ENCODE measurements at regions not wholly inside any gene's neighbourhood (a gene's known extent, or its start where the extent isn't known, plus 50 kb on each side); places are given as distances from the start of the nearest gene placed in this dataset.

DNA sequence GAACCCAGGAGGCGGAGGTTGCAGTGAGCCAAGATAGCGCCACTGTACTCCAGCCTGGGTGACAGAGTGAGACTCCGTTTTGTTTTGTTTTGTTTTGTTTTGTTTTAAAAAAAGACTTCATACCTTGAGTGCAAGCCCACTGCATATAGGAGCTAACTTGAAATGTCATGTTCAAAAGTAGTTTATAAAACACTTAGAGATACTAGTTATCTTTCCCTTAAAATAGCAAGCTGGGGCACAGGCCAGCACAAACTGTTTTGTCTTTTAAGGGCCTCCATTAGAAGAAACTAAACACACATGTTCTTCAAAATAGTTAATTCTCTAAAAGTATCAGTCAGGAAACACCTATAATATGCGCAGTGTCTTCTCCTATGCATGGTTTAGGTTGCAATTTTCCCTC is 505.1 kb upstream of the TMPRSS15 start:
- H3K4me1 ChIP-seq = no peaks in the 10 kb centered on the region
- no peak overlapping the region for H3K27ac ChIP-seq
- 67 to 77% methylated on average over 4 of the region's 4 CpGs for WGBS, 2 donors
- no peak for TF ChIP-seq CTCF (IDR thresholded peaks at IDR 0.05)
- intact Hi-C loops (cut with DNase I) = no loop called here
- H3K9me3 ChIP-seq = peaks cover 0 to 39% (median 5%) of the 10 kb centered on the region in 11 donors
- H3K36me3 ChIP-seq = no peaks in the 10 kb centered on the region
- ATAC-seq (peak in 4 of 8 donors; percentile 25 to 78 (median 66)), DNase-seq (no peak)
- H3K27me3 ChIP-seq = no peaks in the 10 kb centered on the region
- H3K4me3 ChIP-seq = no peak overlapping the region

GRCh38 chr21:18913914-18914313 is 510.3 kb upstream of the TMPRSS15 start:
- TF ChIP-seq CTCF (IDR thresholded peaks at IDR 0.05) = no peak
- peaks cover 0 to 37% (median 5%) of the 10 kb centered on the region in 11 donors for H3K9me3 ChIP-seq
- H3K27me3 ChIP-seq = no peaks in the 10 kb centered on the region
- no peaks in the 10 kb centered on the region for H3K36me3 ChIP-seq
- 79 to 80% methylated on average over 4 of the region's 4 CpGs for whole genome bisulfite sequencing, 2 donors
- ATAC-seq (peak in 2 of 8 donors; percentile 19 to 50), DNase-seq (no peak)
- no peak overlapping the region for H3K4me3 ChIP-seq
- no peaks in the 10 kb centered on the region for H3K4me1 ChIP-seq
- H3K27ac ChIP-seq = no peak overlapping the region
- intact Hi-C loops (cut with DNase I) = no loop called here

DNA sequence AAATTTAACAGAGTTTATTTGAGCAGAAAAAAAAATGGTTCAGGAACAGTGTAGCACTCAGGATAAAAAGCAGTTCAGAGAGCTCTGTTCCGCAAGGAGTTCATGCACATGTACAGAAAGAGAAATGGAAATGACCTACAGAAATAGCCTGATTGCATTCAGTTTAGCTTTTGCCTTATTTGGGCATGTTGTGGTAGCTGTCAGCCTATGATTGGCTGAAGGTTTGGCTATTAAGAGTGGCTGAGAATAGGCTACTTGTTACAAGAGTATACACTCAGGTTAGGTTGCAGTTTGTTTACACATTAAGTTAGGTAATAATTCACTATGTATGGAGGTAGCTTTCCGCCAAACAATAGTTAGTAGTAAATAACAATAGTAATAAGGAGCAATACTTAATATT is 511.0 kb upstream of the TMPRSS15 start:
- no peak for TF ChIP-seq CTCF (IDR thresholded peaks at IDR 0.05)
- peaks cover 0 to 37% (median 5%) of the 10 kb centered on the region in 11 donors for H3K9me3 ChIP-seq
- no peak overlapping the region for H3K27ac ChIP-seq
- intact Hi-C loops (cut with DNase I) = no loop called here
- 91 to 93% methylated on average over 2 of the region's 2 CpGs for WGBS, 2 donors
- H3K36me3 ChIP-seq = no peaks in the 10 kb centered on the region
- H3K4me1 ChIP-seq = no peaks in the 10 kb centered on the region
- no peaks in the 10 kb centered on the region for H3K27me3 ChIP-seq
- no peak overlapping the region for H3K4me3 ChIP-seq
- ATAC-seq (no peak), DNase-seq (no peak)

DNA sequence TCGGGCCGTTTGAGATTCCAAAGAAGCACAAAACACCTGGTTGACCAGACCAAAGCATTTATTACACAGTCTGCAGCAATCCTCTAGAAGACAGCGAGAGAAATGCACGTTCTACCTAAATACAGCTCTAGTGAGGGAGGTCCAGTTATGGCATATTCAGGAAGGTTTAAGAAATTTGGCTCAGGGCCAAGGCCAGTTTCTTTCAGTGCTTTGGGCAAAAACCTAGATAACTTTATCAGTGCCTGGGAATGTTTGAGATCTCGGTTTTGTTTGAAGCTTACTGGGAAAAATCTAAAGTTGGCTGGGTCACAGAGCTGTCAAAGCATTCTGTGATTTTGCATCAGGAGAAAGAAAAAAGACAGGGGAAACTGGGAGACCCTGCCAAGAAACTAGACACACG is 514.0 kb upstream of the TMPRSS15 start:
- intact Hi-C loops (cut with DNase I) = no loop called here
- TF ChIP-seq CTCF (IDR thresholded peaks at IDR 0.05) = no peak
- H3K36me3 ChIP-seq = no peaks in the 10 kb centered on the region
- H3K9me3 ChIP-seq = peaks cover 0 to 13% (median 0%) of the 10 kb centered on the region in 11 donors
- no peak overlapping the region for H3K27ac ChIP-seq
- no peaks in the 10 kb centered on the region for H3K4me1 ChIP-seq
- ATAC-seq = no peak
- no peak for DNase-seq
- WGBS, 2 donors = 53 to 57% methylated on average over 6 of the region's 6 CpGs
- H3K4me3 ChIP-seq = no peak overlapping the region
- H3K27me3 ChIP-seq = no peaks in the 10 kb centered on the region

GRCh38 chr21:18931237-18931636 is 527.7 kb upstream of the TMPRSS15 start:
- DNase-seq (no peak), ATAC-seq (no peak)
- no peak overlapping the region for H3K27ac ChIP-seq
- no peaks in the 10 kb centered on the region for H3K4me1 ChIP-seq
- no peaks in the 10 kb centered on the region for H3K36me3 ChIP-seq
- H3K4me3 ChIP-seq = no peak overlapping the region
- intact Hi-C loops (cut with DNase I) = no loop called here
- no peak for TF ChIP-seq CTCF (IDR thresholded peaks at IDR 0.05)
- no peaks in the 10 kb centered on the region for H3K27me3 ChIP-seq
- no peaks in the 10 kb centered on the region for H3K9me3 ChIP-seq
